ENCODE measurements at regions not wholly inside any gene's neighbourhood (a gene's known extent, or its start where the extent isn't known, plus 50 kb on each side); places are given as distances from the start of the nearest gene placed in this dataset.

- intact Hi-C loops (cut with micrococcal nuclease) (loop anchor here (10.0 kb wide), 1 partner anchor 372 kb away; no protein-coding TSS in a partner anchor), dilution Hi-C loops (cut with HindIII; ENCODE audit: low sequenced_read_pairs, unreplicated experiment) (no loop called here), in situ Hi-C loops (cut with MboI; ENCODE audit: low sequenced_read_pairs) (no loop called here)
- H3K23ac ChIP-seq (ENCODE audit: low read depth, low read length), result no peak overlapping the region
- no peak overlapping the region for H2AFZ ChIP-seq (replicated peaks; ENCODE audit: low read length, poor library complexity)
- WGBS, 2 experiments (ENCODE audit: extremely low coverage in 2 of 2, insufficient read length in 1 of 2), result no CpG with 5 or more reads among the region's 2 CpGs
- H3K9me3 ChIP-seq (ENCODE audit: control insufficient read depth, insufficient read depth, low read length), result no peaks in the 10 kb centered on the region
- no peak overlapping the region for H4K5ac ChIP-seq (ENCODE audit: low read depth, low read length)
- no TSS peak for BruUV-seq (replicated peaks)
- H2AK9ac ChIP-seq (replicated peaks; ENCODE audit: low read depth, low read length, poor library complexity), result no peak overlapping the region
- H4K91ac ChIP-seq (ENCODE audit: insufficient read depth, low read depth, low read length), result no peak overlapping the region
- no peak overlapping the region for H3K14ac ChIP-seq (replicated peaks; ENCODE audit: low read depth, low read length)
- H2AK5ac ChIP-seq (ENCODE audit: low read depth, low read length), result no peak overlapping the region
- H3K36me3 ChIP-seq (ENCODE audit: control insufficient read depth, insufficient read depth, low read length), result no peaks in the 10 kb centered on the region
- POLR2A ChIA-PET (ENCODE audit: unreplicated experiment), result no interaction called here
- no peak overlapping the region for H2BK20ac ChIP-seq (ENCODE audit: low read depth, low read length)
- ATAC-seq (ENCODE audit: low read depth) (no peak), DNase-seq (no peak)
- no peak overlapping the region for H3K18ac ChIP-seq (ENCODE audit: low read depth, low read length)
- H3K4me2 ChIP-seq (ENCODE audit: low read depth, low read length), result no peak overlapping the region
- no peaks in the 10 kb centered on the region for H3K27me3 ChIP-seq (ENCODE audit: control insufficient read depth, insufficient read depth, low read length)
- no peaks in the 10 kb centered on the region for H3K9me1 ChIP-seq (ENCODE audit: insufficient read depth, low read length)
- H3K4me1 ChIP-seq (ENCODE audit: control insufficient read depth, insufficient read depth, low read length), result no peaks in the 10 kb centered on the region
- H2BK120ac ChIP-seq (ENCODE audit: low read depth, low read length), result no peak overlapping the region
- CTCF ChIA-PET, result no interaction called here
- H4K20me1 ChIP-seq (ENCODE audit: insufficient read depth, low read length), result no peaks in the 10 kb centered on the region
- no peak overlapping the region for H3K4me3 ChIP-seq (ENCODE audit: insufficient read depth, low read depth, low read length)
- H3K56ac ChIP-seq (ENCODE audit: extremely low read depth, insufficient read depth, low read length), result no peak overlapping the region
- TF ChIP-seq POLR2A (IDR thresholded peaks at IDR 0.05; ENCODE audit: low read depth, low read length) (no peak), SMC3 (IDR thresholded peaks at IDR 0.05; ENCODE audit: low read depth, low read length) (no peak), ELK1 (IDR thresholded peaks at IDR 0.05; ENCODE audit: borderline replicate concordance, low read depth, low read length) (no peak), RCOR1 (IDR thresholded peaks at IDR 0.05; ENCODE audit: insufficient replicate concordance, low read length) (no peak), RFX5 (IDR thresholded peaks at IDR 0.05; ENCODE audit: low read depth, low read length) (no peak), BHLHE40 (IDR thresholded peaks at IDR 0.05; ENCODE audit: low read depth, low read length) (no peak), CHD1 (IDR thresholded peaks at IDR 0.05; ENCODE audit: low read depth, low read length) (no peak), MAZ (IDR thresholded peaks at IDR 0.05; ENCODE audit: borderline replicate concordance, low read depth, low read length) (no peak), CEBPB (IDR thresholded peaks at IDR 0.05; ENCODE audit: low read depth, low read length) (no peak), USF2 (IDR thresholded peaks at IDR 0.05; ENCODE audit: low read depth, low read length) (no peak)
- no peak overlapping the region for H3K9ac ChIP-seq (ENCODE audit: low read depth, low read length)
- no peak overlapping the region for H4K8ac ChIP-seq (ENCODE audit: low read depth in 2 of 2, low read length in 2 of 2)
- H3K79me1 ChIP-seq (ENCODE audit: low read depth in 1 of 2, low read length in 2 of 2), result no peaks in the 10 kb centered on the region
- H2BK5ac ChIP-seq (ENCODE audit: low read depth, low read length, poor library complexity, severe bottlenecking), result no peak overlapping the region
- H3K27ac ChIP-seq (ENCODE audit: insufficient read depth, low read length), result no peak overlapping the region
- no peak overlapping the region for H3K4ac ChIP-seq (ENCODE audit: low read depth, low read length)
- no peak overlapping the region for H2BK15ac ChIP-seq (ENCODE audit: low read depth, low read length)
Observed at GRCh38 chr12:78556651-78557050, 307.9 kb upstream of the SYT1 start.
